ENCODE measurements at regions not wholly inside any gene's neighbourhood (a gene's known extent, or its start where the extent isn't known, plus 50 kb on each side); places are given as distances from the start of the nearest gene placed in this dataset.

- TF ChIP-seq GATA3 (IDR thresholded peaks at IDR 0.05; ENCODE audit: low read depth, low read length) (no peak), GATA2 (IDR thresholded peaks at IDR 0.05; ENCODE audit: low read depth, low read length) (no peak)
These were observed 70.7 kb downstream of the FAM50B start for GRCh38 chr6:3919849-3920248.

All from SH-SY5Y (cell line).